ENCODE measurements at regions not wholly inside any gene's neighbourhood (a gene's known extent, or its start where the extent isn't known, plus 50 kb on each side); places are given as distances from the start of the nearest gene placed in this dataset.
"Not testable (repeated sequence)": the region's sequence is repeated elsewhere in the genome, so short reads cannot be mapped to it uniquely, and the experiment has no call there.

DNA sequence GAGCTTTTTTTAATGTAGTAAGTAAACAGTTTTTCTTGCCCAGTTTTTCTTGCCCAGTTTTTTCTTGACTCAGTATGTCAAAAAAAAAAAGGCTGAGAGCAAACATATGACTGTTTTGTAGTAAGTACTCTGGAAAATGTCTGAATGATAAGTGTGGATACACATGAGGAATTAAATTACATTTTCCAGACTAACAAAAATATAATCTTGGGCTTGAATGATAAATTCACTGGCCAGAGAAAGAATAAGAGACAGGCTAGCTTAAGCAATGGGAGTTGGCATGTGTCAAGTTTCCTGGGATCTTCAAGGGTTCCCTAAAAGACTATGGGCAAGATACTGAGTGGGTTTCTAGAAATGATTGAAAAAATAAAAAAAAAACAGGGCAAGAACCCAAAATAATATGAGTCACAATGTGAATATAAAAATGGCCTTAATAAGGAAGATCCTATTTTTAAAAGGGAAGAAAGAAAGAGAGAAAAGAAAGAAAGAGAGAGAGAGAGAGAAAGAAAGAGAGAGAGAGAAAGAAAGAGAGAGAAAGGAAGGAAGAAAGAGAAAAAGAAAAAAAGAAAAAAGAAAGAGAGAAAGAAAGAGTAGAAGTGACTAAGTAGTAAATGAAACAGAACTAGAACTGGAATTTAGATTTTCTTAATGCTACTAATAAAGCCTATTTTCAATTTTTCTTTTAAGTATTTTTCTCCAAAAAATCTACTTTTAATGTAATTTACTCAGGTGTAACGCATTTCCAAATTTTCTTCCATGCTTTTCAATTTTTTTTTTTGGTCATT, 60.2 kb downstream of the TFPI2 start:
- DNase-seq (ENCODE audit: low spot score), result no peak

- DNase-seq (ENCODE audit: low spot score), result no peak
Observed at GRCh38 chr7:93828260-93828659, 62.3 kb downstream of the TFPI2 start.

DNA sequence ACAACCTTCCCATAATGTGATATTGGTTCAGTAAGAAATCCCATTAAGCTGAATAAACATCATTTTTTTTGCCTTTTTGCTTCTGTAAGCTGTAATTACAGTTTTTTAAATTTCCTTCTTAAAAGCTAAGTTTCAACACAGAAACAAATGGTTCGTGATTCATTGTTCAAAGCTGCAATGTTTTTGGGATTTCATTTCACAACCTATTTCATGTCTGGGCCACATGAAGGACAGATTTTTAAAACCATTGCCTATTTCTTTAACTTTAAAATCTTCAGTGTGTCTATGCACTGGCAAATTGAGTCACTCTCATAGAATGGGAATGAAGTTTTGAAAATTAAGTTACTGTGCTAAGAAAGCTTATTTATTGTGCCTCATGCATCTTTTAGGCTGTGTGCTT, 66.9 kb downstream of the TFPI2 start:
- no peak for DNase-seq (ENCODE audit: low spot score)

- DNase-seq (ENCODE audit: low spot score), result no peak
Observed at GRCh38 chr7:93821463-93821862, 69.1 kb downstream of the TFPI2 start.

GRCh38 chr7:93819699-93820098, 70.9 kb downstream of the TFPI2 start:
- no peak for DNase-seq (ENCODE audit: low spot score)

- DNase-seq (ENCODE audit: low spot score), result no peak
Observed at GRCh38 chr7:93817526-93817925, 73.0 kb downstream of the TFPI2 start.

- no peak for DNase-seq (ENCODE audit: low spot score)
Observed at GRCh38 chr7:93817004-93817403, 73.5 kb downstream of the TFPI2 start.

DNA sequence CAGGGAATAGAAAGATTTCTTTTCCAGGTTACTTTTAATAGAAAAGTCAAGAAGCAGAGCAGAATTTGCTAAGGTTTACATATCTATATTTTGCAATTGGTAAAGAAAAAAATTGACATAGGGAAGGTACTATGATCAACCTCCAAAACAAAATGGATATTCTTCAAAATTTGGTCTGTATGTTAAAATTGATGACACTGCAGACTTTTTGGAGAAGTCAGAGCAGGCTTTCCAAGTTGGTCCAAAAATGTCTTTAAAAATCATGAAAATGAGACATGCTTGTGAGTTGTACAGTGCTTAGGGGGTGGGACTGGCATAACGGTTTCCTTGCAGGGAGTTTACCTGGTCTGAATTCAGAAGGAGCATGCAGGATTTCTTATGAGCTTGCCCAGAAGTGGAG, 77.0 kb downstream of the TFPI2 start:
- no peak for DNase-seq (ENCODE audit: low spot score)

DNA sequence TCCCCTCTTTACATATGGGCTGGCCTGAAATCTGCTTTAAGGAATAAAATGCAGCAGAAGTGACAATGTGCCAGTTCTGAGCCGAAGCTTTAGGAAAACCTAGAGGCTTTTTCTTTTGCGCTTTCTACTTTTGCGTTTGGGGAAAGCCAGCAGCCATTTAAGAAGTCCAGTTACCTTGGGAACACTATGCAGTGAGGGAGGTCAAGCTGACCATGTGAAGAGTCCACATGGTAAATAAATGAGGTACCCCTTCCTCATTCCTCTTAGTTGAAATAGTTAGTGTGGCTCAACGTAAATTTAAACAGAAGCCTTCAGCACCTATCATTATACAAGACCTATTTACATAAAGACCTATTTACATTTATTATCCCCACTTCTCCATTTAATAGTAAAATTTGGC, 78.5 kb downstream of the TFPI2 start:
- no peak for DNase-seq (ENCODE audit: low spot score)

GRCh38 chr7:93811198-93811597, 79.4 kb downstream of the TFPI2 start:
- no peak for DNase-seq (ENCODE audit: low spot score)

- no peak for DNase-seq (ENCODE audit: low spot score)
Observed at GRCh38 chr7:93810561-93810960, 80.0 kb downstream of the TFPI2 start.

- DNase-seq (ENCODE audit: low spot score), result no peak
Observed at GRCh38 chr7:93804726-93805125, 85.8 kb downstream of the TFPI2 start.

- DNase-seq (ENCODE audit: low spot score), result peak; percentile 51
Observed at GRCh38 chr7:93799750-93800357, 90.7 kb downstream of the TFPI2 start.

GRCh38 chr7:93793084-93793697, 97.4 kb downstream of the TFPI2 start:
- DNase-seq (ENCODE audit: low spot score), result not testable (repeated sequence)

GRCh38 chr7:93779115-93779514, 111.4 kb downstream of the TFPI2 start:
- no peak for DNase-seq (ENCODE audit: low spot score)

GRCh38 chr7:93778384-93778783, 112.2 kb downstream of the TFPI2 start:
- DNase-seq (ENCODE audit: low spot score), result no peak

- DNase-seq (ENCODE audit: low spot score), result no peak
Observed at GRCh38 chr7:93773446-93773845, 117.1 kb downstream of the TFPI2 start.

GRCh38 chr7:93765475-93765874, 125.1 kb downstream of the TFPI2 start:
- no peak for DNase-seq (ENCODE audit: low spot score)

DNA sequence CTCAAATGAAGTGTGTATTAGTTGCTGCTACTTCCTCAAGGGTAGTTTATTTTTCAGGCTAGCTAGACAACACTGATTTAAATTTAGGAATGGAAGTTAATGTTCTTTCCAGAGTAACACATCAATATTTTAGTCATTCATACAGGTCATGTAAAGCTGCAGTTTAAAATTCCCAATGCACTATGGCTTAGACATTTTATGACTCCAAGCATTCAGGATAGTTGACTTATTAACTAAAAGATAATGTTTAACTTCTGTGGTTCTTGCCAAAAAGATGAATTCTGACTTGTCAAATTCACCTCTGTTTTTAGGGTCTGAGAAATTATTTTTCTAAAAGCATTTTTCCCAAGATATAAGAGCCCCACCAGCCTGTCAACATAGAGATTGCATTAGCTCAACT, 131.9 kb downstream of the TFPI2 start:
- DNase-seq (ENCODE audit: low spot score), result no peak

- no peak for DNase-seq (ENCODE audit: low spot score)
Observed at GRCh38 chr7:93757426-93757825, 133.1 kb downstream of the TFPI2 start.

- DNase-seq (ENCODE audit: low spot score), result no peak
Observed at GRCh38 chr7:93756890-93757289, 133.7 kb downstream of the TFPI2 start.

- no peak for DNase-seq (ENCODE audit: low spot score)
Observed at GRCh38 chr7:93751421-93751820, 139.1 kb downstream of the TFPI2 start.

- no peak for DNase-seq (ENCODE audit: low spot score)
Observed at GRCh38 chr7:93750986-93751385, 139.6 kb downstream of the TFPI2 start.
